ENCODE measurements at regions not wholly inside any gene's neighbourhood (a gene's known extent, or its start where the extent isn't known, plus 50 kb on each side); places are given as distances from the start of the nearest gene placed in this dataset.

DNA sequence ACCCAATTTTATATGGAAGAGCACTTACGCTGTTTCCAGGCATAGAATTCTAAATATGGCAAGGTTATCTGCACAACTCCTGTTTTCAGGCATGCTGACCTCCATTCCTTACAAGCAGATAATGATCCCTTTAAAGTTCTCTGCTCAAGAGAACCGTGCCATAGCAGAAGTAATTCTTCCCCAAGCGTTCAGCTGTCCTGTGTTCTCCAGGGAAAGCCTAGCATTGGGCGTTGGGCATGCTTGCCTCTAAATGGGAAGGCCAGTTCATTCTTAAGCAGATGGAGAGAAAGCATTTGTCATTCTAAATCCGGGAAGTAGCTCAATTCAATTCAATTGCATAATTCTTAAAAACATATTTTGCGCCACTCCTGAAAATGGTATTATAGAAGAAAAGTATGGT lies 55.7 kb upstream of the EML4 start:
- TF ChIP-seq, protein P1, sequence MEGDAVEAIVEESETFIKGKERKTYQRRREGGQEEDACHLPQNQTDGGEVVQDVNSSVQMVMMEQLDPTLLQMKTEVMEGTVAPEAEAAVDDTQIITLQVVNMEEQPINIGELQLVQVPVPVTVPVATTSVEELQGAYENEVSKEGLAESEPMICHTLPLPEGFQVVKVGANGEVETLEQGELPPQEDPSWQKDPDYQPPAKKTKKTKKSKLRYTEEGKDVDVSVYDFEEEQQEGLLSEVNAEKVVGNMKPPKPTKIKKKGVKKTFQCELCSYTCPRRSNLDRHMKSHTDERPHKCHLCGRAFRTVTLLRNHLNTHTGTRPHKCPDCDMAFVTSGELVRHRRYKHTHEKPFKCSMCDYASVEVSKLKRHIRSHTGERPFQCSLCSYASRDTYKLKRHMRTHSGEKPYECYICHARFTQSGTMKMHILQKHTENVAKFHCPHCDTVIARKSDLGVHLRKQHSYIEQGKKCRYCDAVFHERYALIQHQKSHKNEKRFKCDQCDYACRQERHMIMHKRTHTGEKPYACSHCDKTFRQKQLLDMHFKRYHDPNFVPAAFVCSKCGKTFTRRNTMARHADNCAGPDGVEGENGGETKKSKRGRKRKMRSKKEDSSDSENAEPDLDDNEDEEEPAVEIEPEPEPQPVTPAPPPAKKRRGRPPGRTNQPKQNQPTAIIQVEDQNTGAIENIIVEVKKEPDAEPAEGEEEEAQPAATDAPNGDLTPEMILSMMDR (IDR thresholded peaks at IDR 0.05), result no peak
- no peak for TF ChIP-seq EP300 (IDR thresholded peaks at IDR 0.05)
